GM18498 (cell line): ENCODE measurements at regions not wholly inside any gene's neighbourhood (a gene's known extent, or its start where the extent isn't known, plus 50 kb on each side); places are given as distances from the start of the nearest gene placed in this dataset.
"Not testable (repeated sequence)": the region's sequence is repeated elsewhere in the genome, so short reads cannot be mapped to it uniquely, and the experiment has no call there.

ENCODE experiments used
- ATAC-seq: cut with Tn5 transposase; IDR thresholded peaks from one replicate; pipeline ENCODE4 v1.9.1; 2021; ENCODE audit warnings: mild to moderate bottlenecking, moderate library complexity; ENCODE audit not compliant: unreplicated experiment

DNA sequence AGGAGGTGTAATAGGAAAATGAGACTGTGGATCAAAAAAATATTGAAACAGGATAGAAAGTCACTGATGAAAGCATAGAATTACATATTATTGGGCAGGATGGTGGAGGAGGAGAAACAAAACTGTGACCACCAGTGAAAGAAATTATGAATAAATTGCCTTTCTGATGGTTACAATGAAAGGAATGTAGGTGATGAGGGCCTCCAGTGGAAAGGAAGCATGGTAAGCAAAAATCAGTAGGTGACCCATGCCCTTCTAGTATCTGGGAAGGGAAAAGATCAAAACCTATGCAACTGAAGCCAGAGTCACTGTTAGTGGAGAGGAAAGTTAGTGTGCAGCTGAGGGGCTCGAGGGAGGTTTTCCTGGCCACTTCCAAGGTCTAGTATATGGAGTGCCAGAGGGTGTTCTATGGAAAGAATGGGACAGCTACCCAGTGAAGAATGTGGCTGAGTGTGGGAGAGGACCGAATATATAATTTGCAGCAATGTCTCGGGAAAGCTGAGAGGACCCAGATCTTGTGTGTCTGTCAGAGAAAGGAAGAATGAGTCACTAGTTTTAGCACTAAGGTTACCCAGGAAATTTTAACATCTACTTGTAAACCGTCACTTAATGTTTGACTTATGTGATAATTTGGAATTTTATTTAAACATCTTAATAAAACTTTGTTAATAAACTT lies 146.2 kb downstream of the NFKBIZ start:
- no peak for ATAC-seq

DNA sequence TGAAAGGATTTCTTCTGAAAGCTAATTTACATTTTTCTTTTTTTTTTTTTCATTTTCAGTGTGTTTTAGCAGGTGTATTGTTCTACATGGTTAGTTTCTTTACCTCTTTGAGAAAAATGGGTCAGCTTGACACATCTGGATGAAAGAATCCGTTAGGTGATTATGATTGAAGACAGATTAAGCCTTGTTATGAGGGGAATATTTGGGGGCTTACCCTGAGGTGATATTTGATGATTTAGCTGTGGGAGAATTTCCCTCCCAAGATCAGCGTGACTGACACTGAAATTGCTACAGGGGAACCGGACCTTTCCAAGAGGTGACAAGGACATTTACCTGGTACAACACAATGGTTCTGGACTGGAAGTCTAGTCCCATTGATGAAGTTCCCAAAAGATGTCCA lies 147.5 kb downstream of the NFKBIZ start:
- peak; percentile 51 for ATAC-seq

DNA sequence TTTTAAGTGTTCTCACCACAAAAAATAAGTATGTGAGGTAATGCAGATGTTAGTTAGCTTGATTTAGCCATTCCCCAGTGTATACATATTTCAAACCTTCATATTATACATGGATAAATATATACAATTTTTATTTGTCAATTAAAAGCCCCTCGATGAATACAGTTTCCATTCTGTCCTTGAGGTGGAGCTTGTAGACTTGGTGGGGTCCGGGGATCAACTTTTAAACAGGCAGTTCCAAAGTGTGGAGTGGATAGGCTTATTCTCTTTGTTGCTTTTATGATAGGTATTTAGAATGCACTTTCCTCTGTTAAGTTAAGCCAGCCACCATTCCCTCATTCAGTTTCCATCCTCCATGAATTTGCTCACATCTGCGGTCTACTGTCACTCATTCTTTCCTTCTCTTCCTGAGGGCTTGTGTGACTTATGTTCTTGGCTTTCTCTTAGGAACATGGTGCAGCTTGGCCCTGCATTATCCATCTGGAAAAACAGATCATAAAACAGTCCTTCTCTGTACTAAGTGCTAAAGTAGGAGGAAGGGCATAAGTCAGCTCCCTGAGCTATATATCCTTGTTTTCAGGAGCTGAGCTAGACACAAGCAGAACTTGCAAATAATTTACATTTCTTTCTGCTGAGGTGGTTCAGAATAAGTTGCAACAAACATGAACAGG lies 149.1 kb downstream of the NFKBIZ start:
- ATAC-seq = no peak

DNA sequence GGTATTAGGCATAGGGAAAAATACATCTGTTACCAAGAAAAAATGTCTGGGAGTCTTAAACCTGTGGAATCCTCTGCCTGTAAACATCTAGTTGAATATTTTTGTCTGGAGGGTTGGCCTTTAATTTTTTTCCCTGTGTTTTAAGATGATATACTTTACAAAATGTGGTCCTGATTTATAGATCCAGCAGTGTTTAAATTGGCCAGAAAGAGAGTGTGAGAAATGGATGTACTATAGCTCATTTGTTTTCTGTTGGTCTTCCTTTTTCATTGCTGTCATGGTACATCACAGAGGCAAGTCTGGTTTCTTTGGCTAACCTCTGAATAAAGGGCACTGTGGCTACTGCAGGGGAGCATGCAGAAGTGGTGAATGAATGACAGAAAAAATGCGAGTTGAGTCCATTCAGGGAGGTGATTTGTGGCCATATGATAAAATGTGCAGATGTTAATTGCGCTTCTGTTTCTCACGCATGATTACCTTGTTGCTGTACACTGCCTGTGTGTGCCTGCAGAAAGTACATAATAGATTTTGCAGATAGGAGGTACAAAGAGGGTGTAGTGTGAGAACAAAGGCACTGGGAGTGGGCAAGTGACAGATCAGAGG lies 150.0 kb downstream of the NFKBIZ start:
- no peak for ATAC-seq

DNA sequence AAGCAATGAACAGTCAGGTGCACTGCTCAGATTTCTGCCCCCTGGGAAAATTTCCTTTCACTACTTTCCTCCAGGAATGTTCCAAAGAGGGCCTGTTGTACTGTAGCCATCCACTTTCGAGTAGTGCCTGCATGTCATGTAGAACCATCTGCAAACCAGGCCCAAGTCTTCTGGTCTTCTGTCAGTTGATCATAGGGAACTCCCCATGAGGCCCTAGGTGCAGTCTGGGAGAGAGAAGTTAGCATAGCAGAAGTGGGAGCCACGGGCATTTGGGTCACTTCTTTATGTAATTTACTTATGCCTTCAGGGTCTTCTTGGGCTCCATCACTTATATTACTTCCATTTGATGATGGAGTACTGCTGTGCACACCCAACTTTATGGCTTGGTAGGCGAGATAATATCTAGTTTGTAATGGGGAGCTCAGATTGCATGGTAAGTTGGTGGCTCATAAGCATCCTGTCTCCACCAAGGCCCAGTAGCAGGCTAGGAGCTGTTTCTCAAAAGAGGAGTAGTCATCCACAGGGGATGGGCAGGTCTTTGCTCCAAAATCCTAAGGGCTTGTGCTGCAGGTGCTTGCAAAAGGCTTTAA lies 151.4 kb downstream of the NFKBIZ start:
- no peak for ATAC-seq

DNA sequence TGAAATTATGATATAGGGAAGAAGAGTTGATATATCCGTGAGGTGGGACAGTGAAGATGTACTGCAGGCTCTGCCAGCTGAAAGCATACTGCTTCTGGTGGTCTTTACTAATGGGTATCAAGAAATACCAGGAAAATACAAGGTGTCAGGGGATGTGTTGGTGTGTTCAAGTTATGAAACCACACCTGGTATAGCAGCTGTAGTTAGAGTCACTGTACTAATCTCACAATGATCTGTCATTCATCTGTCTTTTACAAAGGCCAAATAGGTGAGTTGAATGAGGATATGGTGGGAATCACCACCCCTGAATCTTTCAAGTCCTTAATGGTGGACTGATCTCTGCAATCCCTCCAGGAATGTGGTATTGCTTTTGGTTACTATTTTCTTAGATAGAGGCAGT lies 152.7 kb downstream of the NFKBIZ start:
- ATAC-seq = peak; percentile 58

DNA sequence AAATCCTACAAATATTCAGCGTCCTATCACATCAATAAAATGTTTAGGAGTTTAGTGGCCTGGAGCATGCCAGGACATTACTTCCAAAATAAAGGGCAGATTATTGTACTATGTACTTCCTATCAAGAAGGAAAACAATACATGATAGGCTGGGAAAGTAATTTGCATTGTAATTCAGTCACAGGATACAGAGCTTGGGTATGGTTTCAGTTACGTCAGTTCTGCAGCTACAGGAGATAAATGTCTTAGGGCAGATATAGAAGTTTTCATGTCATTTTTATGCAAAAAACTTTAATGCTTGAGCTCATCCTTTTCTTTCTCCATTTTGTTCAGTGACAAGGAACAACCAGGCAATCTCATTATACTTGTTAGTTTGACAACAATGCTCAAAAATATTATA lies 155.2 kb downstream of the NFKBIZ start:
- no peak for ATAC-seq

DNA sequence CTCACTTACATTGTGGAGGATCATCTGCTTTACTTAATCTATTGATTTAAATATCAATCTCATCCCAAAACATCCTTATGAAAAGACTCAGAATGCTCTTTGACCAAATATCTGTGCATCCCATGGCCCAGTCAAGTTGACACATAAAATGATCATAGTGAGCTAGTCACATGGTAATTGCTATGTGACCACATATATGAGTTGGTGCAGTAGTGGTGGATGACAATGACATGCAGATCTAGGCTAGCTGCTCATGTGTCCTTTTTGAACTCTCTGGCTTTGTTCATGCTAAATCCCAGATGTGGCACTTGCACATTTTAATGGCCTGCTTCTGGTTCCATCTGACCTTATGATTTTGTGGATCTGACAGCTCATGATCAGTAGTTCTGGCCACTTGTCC lies 156.2 kb downstream of the NFKBIZ start:
- ATAC-seq = no peak

DNA sequence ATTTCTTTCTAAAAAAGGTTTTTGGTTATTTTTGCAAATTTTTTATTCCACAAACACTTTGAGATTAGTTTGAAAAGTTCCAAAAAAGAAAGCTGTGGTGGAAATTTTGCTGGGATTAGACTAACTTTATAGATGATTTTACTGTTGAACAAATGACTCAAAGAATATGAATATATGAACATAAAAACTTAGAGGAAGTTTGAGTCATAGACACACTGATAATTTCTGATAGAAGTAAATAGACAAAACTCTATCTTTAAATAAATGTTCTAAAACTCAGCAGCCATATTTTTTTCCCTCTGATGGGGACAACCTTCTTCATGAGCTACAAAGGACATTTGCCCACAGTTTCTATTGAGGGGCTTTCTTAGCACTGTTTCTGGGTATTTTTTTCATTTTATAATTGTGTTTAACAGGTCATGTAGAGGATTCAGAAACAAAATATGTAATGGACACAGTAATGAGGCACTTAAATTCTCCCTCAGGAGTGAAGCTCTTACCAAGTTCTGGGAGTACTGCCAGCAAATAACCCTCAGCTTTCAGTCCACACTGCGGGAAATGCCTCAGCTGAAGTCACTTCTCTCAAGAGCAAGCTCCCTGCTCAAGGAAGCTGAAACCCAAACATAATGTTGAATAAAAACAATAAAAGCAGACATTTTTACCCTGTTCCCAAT lies 157.6 kb downstream of the NFKBIZ start:
- ATAC-seq = no peak

DNA sequence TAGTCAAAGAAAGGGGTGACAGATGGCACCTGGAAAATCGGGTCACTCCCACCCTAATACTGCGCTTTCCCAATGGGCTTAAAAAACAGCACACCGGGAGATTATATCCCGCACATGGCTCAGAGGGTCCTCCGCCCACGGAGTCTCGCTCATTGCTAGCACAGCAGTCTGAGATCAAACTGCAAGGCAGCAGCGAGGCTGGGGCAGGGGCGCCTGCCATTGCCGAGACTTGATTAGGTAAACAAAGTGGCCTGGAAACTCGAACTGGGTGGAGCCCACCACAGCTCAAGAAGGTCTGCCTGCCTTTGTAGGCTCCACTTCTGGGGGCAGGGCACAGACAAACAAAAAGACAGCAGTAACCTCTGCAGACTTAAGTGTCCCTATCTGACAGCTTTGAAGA lies 159.1 kb downstream of the NFKBIZ start:
- ATAC-seq = not testable (repeated sequence)

DNA sequence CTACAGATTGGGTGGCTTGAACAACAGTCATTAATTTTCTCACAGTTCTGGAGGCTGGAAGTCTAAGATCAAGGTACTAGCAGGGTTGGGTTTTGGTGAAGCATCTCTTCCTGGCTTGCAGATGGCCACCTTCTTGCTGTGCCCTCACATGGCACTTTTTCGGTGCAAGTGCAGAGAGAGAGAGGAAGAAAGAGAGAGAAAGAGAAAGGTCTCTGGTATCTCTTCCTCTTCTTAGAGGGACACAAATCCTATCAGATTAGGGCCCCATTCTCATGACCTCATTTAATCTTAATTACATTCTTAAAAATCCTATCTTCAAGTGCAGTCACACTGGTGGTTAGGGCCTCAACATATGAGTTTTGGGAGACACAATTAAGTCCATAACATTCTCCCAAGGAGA lies 167.1 kb downstream of the NFKBIZ start:
- ATAC-seq = no peak

DNA sequence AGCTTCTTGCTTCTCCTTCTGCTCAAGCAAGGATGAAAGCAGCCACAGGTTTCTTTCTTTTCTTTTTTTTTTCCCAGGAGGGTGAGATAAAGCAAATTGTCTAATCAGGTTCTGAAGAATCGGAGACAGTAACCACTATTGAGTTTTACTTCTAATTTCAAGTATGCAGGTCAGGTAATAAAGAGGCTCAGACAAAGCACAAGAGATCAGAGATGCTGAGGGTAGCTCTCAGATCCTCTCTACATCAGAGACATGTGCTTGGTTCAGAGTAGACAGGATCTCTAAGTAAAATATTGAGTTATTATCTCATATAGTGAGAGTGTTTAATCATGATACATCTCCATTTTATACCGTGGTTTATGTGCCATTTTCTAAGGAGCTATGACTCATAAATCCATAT lies 168.5 kb downstream of the NFKBIZ start:
- peak; percentile 84 for ATAC-seq

DNA sequence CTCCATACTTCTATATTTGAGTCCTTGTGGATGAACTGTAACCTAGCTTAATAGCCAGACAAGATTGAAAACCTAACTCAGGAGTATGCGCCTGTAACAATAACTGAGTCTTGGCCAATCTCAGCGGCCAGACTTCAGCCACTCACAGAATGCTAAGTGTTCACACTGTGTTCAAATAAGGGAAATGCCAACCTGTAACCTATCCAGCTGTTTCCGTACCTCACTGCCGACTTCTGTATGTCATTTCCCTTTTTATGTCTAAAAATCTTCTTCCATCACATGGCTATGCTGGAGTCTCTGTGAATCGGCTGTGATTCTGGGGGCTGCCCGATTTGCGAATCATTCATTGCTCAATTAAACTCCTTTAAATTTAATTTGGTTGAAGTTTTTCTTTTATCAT lies 169.2 kb downstream of the NFKBIZ start:
- no peak for ATAC-seq

DNA sequence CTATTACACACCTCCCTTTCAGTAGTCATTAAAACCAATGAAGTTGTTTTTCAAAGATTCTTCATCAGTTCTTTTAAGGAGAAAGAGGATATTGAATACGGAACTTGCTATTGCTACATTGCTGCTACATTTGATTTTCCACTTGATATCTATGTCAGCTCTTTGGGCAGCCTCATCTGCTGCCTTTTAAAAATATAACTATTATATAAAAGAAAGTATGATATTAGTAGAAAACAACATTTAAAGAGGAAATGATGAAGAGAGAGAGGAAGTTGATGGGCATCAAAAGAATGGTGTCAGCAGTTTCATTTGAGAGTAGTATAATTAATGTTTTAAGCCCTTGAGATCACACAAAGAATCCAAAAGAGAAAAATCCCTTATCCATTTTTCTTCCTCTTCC lies 171.4 kb downstream of the NFKBIZ start:
- ATAC-seq = no peak

DNA sequence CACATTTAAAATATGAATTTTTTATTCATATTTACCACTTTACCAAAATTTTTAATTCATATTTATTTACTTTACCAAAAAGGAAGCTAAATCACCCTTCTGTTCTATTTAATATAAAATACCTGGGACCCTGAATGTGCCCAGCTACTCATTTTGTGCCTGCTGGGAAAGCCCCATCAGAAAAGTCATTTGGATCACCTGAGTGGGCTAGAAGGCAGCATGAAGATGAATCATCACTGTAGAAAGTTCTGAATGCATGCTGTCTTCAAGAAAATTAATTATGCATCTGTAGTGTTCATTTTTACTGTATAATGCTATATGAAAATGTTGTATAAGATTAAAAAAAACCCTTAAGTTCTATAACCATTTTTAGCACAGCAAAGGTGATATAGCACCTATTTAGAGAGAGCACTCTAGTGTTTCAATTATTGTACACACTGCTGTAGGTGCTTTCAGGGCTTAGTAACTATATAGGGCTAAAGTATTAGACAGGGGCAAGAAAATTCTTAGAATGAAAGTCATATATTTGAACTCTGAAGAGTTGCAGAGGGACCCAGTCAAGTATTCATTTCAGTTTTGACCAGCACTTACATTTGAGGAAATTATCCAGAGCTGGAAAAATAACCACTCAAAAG lies 175.1 kb downstream of the NFKBIZ start:
- no peak for ATAC-seq

DNA sequence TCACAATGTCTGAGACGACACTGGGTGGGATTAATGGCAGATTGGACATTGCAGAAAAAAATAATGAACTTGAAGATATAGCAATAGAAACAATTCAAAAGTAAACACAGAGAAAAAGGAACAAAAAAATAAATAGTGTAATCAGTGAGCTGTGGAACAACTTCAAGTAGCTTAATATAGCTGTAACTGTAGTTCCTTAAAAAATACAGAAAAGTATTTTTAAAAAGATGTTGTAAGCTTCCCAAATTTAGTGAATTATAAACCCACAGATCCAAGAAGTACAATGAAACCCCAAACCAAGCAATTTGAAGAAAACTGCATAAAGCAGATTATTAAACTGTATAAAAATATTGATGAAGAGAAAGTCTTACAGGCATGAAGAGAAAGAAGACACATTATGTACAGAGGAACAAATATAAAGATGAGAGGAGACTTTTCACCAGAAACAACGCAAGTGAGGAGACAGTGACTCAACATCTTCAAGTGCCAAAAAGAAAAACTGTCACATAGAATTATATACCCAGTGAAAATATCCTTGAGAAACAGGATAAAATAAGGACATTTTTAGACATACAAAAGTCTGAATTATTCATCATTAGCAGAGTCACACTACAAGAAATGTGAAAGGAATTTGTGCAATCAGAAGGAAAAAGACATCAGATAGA lies 176.4 kb downstream of the NFKBIZ start:
- no peak for ATAC-seq

DNA sequence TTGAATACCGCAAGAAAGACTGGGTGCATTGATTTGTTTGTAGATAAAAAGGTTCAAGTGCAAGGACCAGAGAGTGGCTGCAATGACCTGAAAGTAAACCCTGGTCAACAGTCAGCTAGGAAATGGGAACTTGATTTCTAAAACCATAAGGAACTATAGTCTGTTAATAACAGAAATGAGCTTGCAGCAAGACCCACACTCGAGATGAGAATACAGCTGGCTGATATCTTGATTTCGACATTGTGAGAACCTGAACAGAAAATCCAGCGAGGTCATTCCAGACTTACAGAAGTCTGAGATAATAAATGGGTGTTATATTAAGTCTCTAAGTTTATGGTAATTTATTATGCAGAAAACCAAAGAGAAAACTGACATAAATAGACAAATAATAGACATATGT lies 177.3 kb downstream of the NFKBIZ start:
- no peak for ATAC-seq

DNA sequence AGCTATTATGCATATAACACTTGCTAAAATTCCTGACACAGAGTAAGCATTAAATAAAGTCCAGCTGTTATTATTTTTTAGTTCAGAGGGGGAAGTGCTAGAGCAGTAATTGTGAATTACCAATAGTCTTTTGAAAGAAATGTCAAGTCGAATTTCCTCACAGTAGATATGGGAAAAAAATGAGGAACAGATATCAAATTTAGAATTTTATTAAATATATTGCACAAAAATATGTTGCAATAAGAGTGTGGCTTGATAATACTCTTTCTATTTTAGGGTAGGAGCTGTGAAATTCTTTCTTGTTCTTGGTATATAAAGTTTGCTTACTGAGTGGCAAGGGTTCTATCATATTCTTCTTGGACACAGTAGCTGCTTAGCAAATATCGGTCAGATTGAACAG lies 181.3 kb downstream of the NFKBIZ start:
- ATAC-seq = no peak

DNA sequence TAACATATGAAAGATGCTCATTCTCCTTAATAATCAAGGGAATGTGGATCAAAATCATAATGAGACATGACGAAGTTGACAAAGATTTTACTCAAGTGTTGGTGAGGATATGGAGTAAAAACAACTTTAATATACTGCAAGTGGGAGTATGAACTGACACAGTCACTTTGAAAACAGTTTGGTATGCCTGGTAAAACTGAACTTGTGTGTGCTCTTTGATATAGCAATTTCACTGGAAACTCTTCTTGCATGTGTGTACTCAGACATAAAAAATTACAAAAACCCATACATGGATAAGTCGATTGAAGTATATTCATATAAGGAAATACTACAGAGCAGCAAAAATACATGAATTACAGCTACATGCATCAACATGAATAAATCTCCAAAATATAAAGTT lies 182.5 kb downstream of the NFKBIZ start:
- no peak for ATAC-seq
